Mucosa of descending colon (tissue), 3 donors: ENCODE measurements at regions not wholly inside any gene's neighbourhood (a gene's known extent, or its start where the extent isn't known, plus 50 kb on each side); places are given as distances from the start of the nearest gene placed in this dataset.

ENCODE experiments used
- ATAC-seq: fragments of 200-7000 bp; cut with Tn5 transposase; one replicate; pipeline ENCODE4 v1.9.1; 2020; ENCODE audit warnings: mild to moderate bottlenecking, moderate library complexity
- DNase-seq, 3 donors: peaks; one replicate each; pipeline ENCODE4 v3.0.0-alpha.2; 2020
- H3K36me3 ChIP-seq: fragments of 200-600 bp; one replicate; pipeline ENCODE4 v1.8.0; 2021; ENCODE audit warnings: low read depth, mild to moderate bottlenecking
- H3K4me1 ChIP-seq: fragments of 200-600 bp; one replicate; pipeline ENCODE4 v1.8.0; 2021; ENCODE audit warnings: low read depth, mild to moderate bottlenecking
- H3K4me3 ChIP-seq: fragments of 200-600 bp; one replicate; pipeline ENCODE4 v1.8.0; 2021; ENCODE audit warnings: mild to moderate bottlenecking
- H3K9me3 ChIP-seq: fragments of 200-600 bp; one replicate; pipeline ENCODE4 v1.8.0; 2021; ENCODE audit warnings: mild to moderate bottlenecking
- CTCF ChIP-seq: fragments of 200-600 bp; IDR thresholded peaks from one replicate; pipeline ENCODE4 v1.8.0; 2022; ENCODE audit warnings: antibody characterized with exemption, mild to moderate bottlenecking
- intact Hi-C, 2 donors: fragments of 100-400 bp; cut with DNase I in 1 of 2; cut with micrococcal nuclease in 1 of 2; formaldehyde crosslinking; loops; one replicate each; pipeline versions ENCODE4 v1.11.0 to v1.11.1; 2022; cut with DNase I, micrococcal nuclease
- donor health status: DM: no; HTN: no; CAD: no; lungs with moderate emphysema.
- donor health status: DM: no; HTN: no; CAD: no.
- donor health status: DM: no; HTN: yes; CAD: no.

GRCh38 chr14:87852107-87852506 is 140.9 kb downstream of the GALC start:
- ATAC-seq (no peak), DNase-seq (no peak)
- TF ChIP-seq CTCF = no peak
- Histone ChIP-seq H3K9me3 (no peaks in the 10 kb centered on the region), H3K36me3 (no peaks in the 10 kb centered on the region), H3K4me1 (no peaks in the 10 kb centered on the region), H3K4me3 (no peak overlapping the region)
- intact Hi-C loops = no loop called here

- Histone ChIP-seq H3K9me3 (no peaks in the 10 kb centered on the region), H3K4me3 (no peak overlapping the region), H3K4me1 (no peaks in the 10 kb centered on the region), H3K36me3 (no peaks in the 10 kb centered on the region)
- intact Hi-C loops = no loop called here
- ATAC-seq = no peak
- DNase-seq = no peak
- TF ChIP-seq CTCF = no peak
Measured at GRCh38 chr14:87851190-87851589, 141.8 kb downstream of the GALC start.

GRCh38 chr14:87847216-87847755 is 145.7 kb downstream of the GALC start:
- ATAC-seq (no peak), DNase-seq (no peak)
- H3K4me3 ChIP-seq = no peak overlapping the region

GRCh38 chr14:87840906-87841305 is 152.1 kb downstream of the GALC start:
- DNase-seq (no peak), ATAC-seq (no peak)
- intact Hi-C loops = no loop called here
- TF ChIP-seq CTCF = no peak
- H3K36me3 ChIP-seq = no peaks in the 10 kb centered on the region
- H3K9me3 ChIP-seq = no peaks in the 10 kb centered on the region
- no peak overlapping the region for H3K4me3 ChIP-seq
- H3K4me1 ChIP-seq = no peaks in the 10 kb centered on the region

More at GRCh38 chr14:87847216-87847755, 145.7 kb downstream of the GALC start:
- no peaks in the 10 kb centered on the region for H3K4me1 ChIP-seq
- H3K36me3 ChIP-seq = no peaks in the 10 kb centered on the region
- intact Hi-C loops = no loop called here
- no peak for TF ChIP-seq CTCF
- no peaks in the 10 kb centered on the region for H3K9me3 ChIP-seq

- TF ChIP-seq CTCF = no peak
- intact Hi-C loops = no loop called here
Measured at GRCh38 chr14:87838931-87839330, 154.1 kb downstream of the GALC start.

GRCh38 chr14:87837296-87837695 is 155.7 kb downstream of the GALC start:
- intact Hi-C loops = no loop called here

More at GRCh38 chr14:87838931-87839330, 154.1 kb downstream of the GALC start:
- Histone ChIP-seq H3K9me3 (no peaks in the 10 kb centered on the region), H3K4me3 (no peak overlapping the region), H3K4me1 (no peaks in the 10 kb centered on the region), H3K36me3 (no peaks in the 10 kb centered on the region)
- ATAC-seq (no peak), DNase-seq (no peak)

More at GRCh38 chr14:87837296-87837695, 155.7 kb downstream of the GALC start:
- no peaks in the 10 kb centered on the region for H3K9me3 ChIP-seq
- no peak for TF ChIP-seq CTCF
- no peak for ATAC-seq
- no peaks in the 10 kb centered on the region for H3K36me3 ChIP-seq
- H3K4me1 ChIP-seq = no peaks in the 10 kb centered on the region
- no peak for DNase-seq
- H3K4me3 ChIP-seq = no peak overlapping the region
